GM06990 (cell line): ENCODE measurements at regions not wholly inside any gene's neighbourhood (a gene's known extent, or its start where the extent isn't known, plus 50 kb on each side); places are given as distances from the start of the nearest gene placed in this dataset.
"Not testable (repeated sequence)": the region's sequence is repeated elsewhere in the genome, so short reads cannot be mapped to it uniquely, and the experiment has no call there.

Source experiments
- DNase-seq: peaks from one replicate; pipeline ENCODE4 v3.0.0-alpha.2; 2011; ENCODE audit not compliant: insufficient read length; ENCODE audit errors: extremely low read depth
- H3K27me3 ChIP-seq: replicated peaks from 2 replicates; pipeline ENCODE4 v1.6.0; 2011; ENCODE audit warnings: low read length; ENCODE audit not compliant: control insufficient read depth, insufficient read depth
- H3K36me3 ChIP-seq: 2 replicates; pipeline ENCODE4 v1.5.1; 2011; ENCODE audit warnings: low read length; ENCODE audit not compliant: control insufficient read depth, insufficient read depth
- H3K4me3 ChIP-seq: replicated peaks from 2 replicates; pipeline ENCODE4 v1.5.1; 2011; ENCODE audit warnings: low read depth, mild to moderate bottlenecking, control low read depth, low read length
- TF ChIP-seq, protein P1 (sequence below): IDR thresholded peaks from 2 replicates; pipeline ENCODE4 v1.5.1; 2011; ENCODE audit warnings: low read length, control low read depth, mild to moderate bottlenecking, inconsistent platforms; ENCODE audit not compliant: insufficient read depth, poor library complexity, severe bottlenecking

- no peaks in the 10 kb centered on the region; the same call in 1 of the 2 replicates for H3K27me3 ChIP-seq
- TF ChIP-seq, protein P1, sequence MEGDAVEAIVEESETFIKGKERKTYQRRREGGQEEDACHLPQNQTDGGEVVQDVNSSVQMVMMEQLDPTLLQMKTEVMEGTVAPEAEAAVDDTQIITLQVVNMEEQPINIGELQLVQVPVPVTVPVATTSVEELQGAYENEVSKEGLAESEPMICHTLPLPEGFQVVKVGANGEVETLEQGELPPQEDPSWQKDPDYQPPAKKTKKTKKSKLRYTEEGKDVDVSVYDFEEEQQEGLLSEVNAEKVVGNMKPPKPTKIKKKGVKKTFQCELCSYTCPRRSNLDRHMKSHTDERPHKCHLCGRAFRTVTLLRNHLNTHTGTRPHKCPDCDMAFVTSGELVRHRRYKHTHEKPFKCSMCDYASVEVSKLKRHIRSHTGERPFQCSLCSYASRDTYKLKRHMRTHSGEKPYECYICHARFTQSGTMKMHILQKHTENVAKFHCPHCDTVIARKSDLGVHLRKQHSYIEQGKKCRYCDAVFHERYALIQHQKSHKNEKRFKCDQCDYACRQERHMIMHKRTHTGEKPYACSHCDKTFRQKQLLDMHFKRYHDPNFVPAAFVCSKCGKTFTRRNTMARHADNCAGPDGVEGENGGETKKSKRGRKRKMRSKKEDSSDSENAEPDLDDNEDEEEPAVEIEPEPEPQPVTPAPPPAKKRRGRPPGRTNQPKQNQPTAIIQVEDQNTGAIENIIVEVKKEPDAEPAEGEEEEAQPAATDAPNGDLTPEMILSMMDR = no peak
- no peak for DNase-seq
- no peaks in the 10 kb centered on the region for H3K36me3 ChIP-seq
- H3K4me3 ChIP-seq = no peak overlapping the region
Measured at GRCh38 chr2:143839456-143839855, 680.5 kb downstream of the ZEB2 start.

- not testable (repeated sequence) for H3K27me3 ChIP-seq, H3K36me3 ChIP-seq, H3K4me3 ChIP-seq, DNase-seq
Measured at GRCh38 chr2:143837055-143837454, 682.9 kb downstream of the ZEB2 start.

- Histone ChIP-seq H3K4me3 (no peak overlapping the region), H3K27me3 (no peaks in the 10 kb centered on the region), H3K36me3 (no peaks in the 10 kb centered on the region)
- no peak for DNase-seq
- TF ChIP-seq, protein P1 = no peak
Measured at GRCh38 chr2:143835481-143835880, 684.4 kb downstream of the ZEB2 start.

- Histone ChIP-seq H3K36me3 (no peaks in the 10 kb centered on the region), H3K27me3 (no peaks in the 10 kb centered on the region), H3K4me3 (no peak overlapping the region)
- TF ChIP-seq, protein P1 = no peak
- no peak for DNase-seq
Measured at GRCh38 chr2:143833015-143833660, 686.8 kb downstream of the ZEB2 start.

GRCh38 chr2:143830476-143830875 lies 689.4 kb downstream of the ZEB2 start:
- no peak for DNase-seq
- H3K27me3 ChIP-seq = no peaks in the 10 kb centered on the region
- no peaks in the 10 kb centered on the region for H3K36me3 ChIP-seq
- H3K4me3 ChIP-seq = no peak overlapping the region
- TF ChIP-seq, protein P1 = no peak

DNA sequence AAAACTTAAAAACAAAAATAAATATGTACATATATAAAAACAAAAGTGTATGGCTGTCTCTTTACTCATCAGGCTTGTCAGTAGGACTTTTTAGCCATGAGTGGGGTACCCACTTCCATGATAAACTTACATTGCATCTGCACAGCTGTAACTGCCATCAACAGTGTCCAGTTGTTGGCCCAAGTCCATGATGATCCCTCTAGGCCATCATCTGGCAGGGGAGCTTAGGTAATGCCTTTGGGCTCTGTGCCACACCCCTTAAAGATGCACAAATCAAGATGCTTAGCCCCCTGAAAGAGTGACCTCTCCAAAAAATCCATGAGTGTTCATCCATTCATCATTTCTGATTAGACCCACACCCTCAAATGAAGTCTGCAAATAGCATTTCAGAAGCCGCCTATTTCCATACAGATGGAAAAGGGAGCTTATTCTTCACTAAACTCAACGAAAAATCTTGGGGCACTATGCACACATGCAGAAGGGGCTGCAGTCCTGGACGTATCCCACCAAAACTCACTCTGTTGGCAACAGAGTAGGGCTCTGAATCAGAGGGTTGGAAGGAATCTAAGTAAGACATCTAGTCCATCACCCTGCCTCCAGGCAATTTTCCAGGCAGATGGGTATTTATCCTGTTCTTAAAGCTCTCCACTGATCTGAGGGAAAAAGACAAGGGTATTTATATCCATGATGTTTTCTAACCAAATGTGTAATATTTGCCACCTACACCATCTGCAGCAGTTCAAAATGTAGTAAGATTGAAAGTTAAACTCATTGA lies 691.0 kb downstream of the ZEB2 start:
- no peaks in the 10 kb centered on the region for H3K27me3 ChIP-seq
- TF ChIP-seq, protein P1 = no peak
- no peak overlapping the region for H3K4me3 ChIP-seq
- no peak for DNase-seq
- H3K36me3 ChIP-seq = no peaks in the 10 kb centered on the region
